HEK293 (cell line): ENCODE measurements at regions not wholly inside any gene's neighbourhood (a gene's known extent, or its start where the extent isn't known, plus 50 kb on each side); places are given as distances from the start of the nearest gene placed in this dataset.

Source experiments
- CTCF ChIA-PET: fragments of 350-600 bp; formaldehyde crosslinking; extraction: SDS; loops from one replicate; lab custom pipeline; 2021; ENCODE audit warnings: antibody characterized with exemption; lab: Yijun Ruan, JAX
- POLR2A ChIA-PET: fragments of 300-600 bp; formaldehyde crosslinking; extraction: SDS; loops from one replicate; lab custom pipeline; 2020; ENCODE audit warnings: antibody characterized with exemption, inconsistent platforms; lab: Yijun Ruan, JAX
- H3K27ac ChIP-seq: fragments of 200-500 bp; sonication (Bioruptor generic); 2 replicates; pipeline ENCODE4 v1.5.1; 2014; ENCODE audit warnings: low read depth, low read length, control low read depth, inconsistent platforms; ENCODE audit errors: extremely low read depth
- H3K36me3 ChIP-seq, 2 experiments: fragments of 200-500 bp in 1 of 2; sonication (Bioruptor generic) in 1 of 2; 1 replicate in 1 of 2; 2 replicates in 1 of 2; pipeline ENCODE4 v1.5.1; 2014 to 2017; ENCODE audit warnings: inconsistent platforms in 2 of 2, low read length in 2 of 2; ENCODE audit not compliant: control insufficient read depth in 2 of 2, insufficient read depth in 1 of 2
- H3K4me1 ChIP-seq: fragments of 200-500 bp; sonication (Bioruptor generic); 2 replicates; pipeline ENCODE4 v1.5.1; 2014; ENCODE audit warnings: mild to moderate bottlenecking, low read length, inconsistent platforms; ENCODE audit not compliant: control insufficient read depth, insufficient read depth
- H3K4me3 ChIP-seq: 2 replicates; pipeline ENCODE4 v1.5.1; 2011; ENCODE audit warnings: low read depth, mild to moderate bottlenecking, control low read depth, low read length, moderate library complexity
- H3K9me3 ChIP-seq: fragments of 200-500 bp; sonication (Bioruptor generic); 2 replicates; pipeline ENCODE4 v1.5.1; 2014; ENCODE audit warnings: low read depth, low read length, inconsistent platforms; ENCODE audit not compliant: control insufficient read depth, insufficient read depth
- GLIS2 ChIP-seq: fragments of 450-650 bp; formaldehyde crosslinking; IDR thresholded peaks from 2 replicates; pipeline ENCODE4 v1.5.1; 2016; ENCODE audit warnings: missing biosample characterization, missing genetic modification characterization
- KLF8 ChIP-seq: fragments of 450-650 bp; formaldehyde crosslinking; IDR thresholded peaks from 2 replicates; pipeline ENCODE4 v1.5.1; 2016; ENCODE audit warnings: missing biosample characterization, missing genetic modification characterization
- KLF9 ChIP-seq: fragments of 450-650 bp; formaldehyde crosslinking; IDR thresholded peaks from 2 replicates; pipeline ENCODE4 v1.5.1; 2016; ENCODE audit warnings: missing biosample characterization, missing genetic modification characterization, low read depth
- OVOL3 ChIP-seq: fragments of 450-650 bp; formaldehyde crosslinking; IDR thresholded peaks from 2 replicates; pipeline ENCODE4 v1.5.1; 2016; ENCODE audit warnings: missing biosample characterization, missing genetic modification characterization
- ZBTB1 ChIP-seq: fragments of 450-650 bp; formaldehyde crosslinking; IDR thresholded peaks from 2 replicates; pipeline ENCODE4 v1.5.1; 2016; ENCODE audit warnings: missing biosample characterization, missing genetic modification characterization
- ZFP37 ChIP-seq: fragments of 450-650 bp; formaldehyde crosslinking; IDR thresholded peaks from 2 replicates; pipeline ENCODE4 v1.5.1; 2016; ENCODE audit warnings: missing biosample characterization, missing genetic modification characterization
- ZNF10 ChIP-seq: fragments of 450-650 bp; formaldehyde crosslinking; IDR thresholded peaks from 2 replicates; pipeline ENCODE4 v1.5.1; 2017; ENCODE audit warnings: missing biosample characterization, missing genetic modification characterization
- ZNF223 ChIP-seq: fragments of 450-650 bp; formaldehyde crosslinking; IDR thresholded peaks from 2 replicates; pipeline ENCODE4 v1.5.1; 2016; ENCODE audit warnings: missing biosample characterization, missing genetic modification characterization
- ZNF23 ChIP-seq: fragments of 450-650 bp; formaldehyde crosslinking; IDR thresholded peaks from 2 replicates; pipeline ENCODE4 v1.5.1; 2016; ENCODE audit warnings: missing biosample characterization, missing genetic modification characterization, borderline replicate concordance
- ZNF830 ChIP-seq: fragments of 450-650 bp; IDR thresholded peaks from 2 replicates; pipeline ENCODE4 v1.5.0; 2018; ENCODE audit warnings: missing biosample characterization, missing genetic modification characterization, low read depth, mild to moderate bottlenecking, moderate library complexity
- TF ChIP-seq, protein P1 (sequence below): fragments of 450-650 bp; formaldehyde crosslinking; IDR thresholded peaks from 2 replicates; pipeline ENCODE4 v1.5.1; 2016; ENCODE audit warnings: missing biosample characterization, missing genetic modification characterization, borderline replicate concordance
- TF ChIP-seq, protein P2 (sequence below): fragments of 450-650 bp; formaldehyde crosslinking; IDR thresholded peaks from 2 replicates; pipeline ENCODE4 v1.5.1; 2016; ENCODE audit warnings: missing biosample characterization, missing genetic modification characterization, low read depth
- TF ChIP-seq, protein P3 (sequence below): fragments of 450-650 bp; formaldehyde crosslinking; conservative IDR thresholded peaks from 2 replicates; pipeline ENCODE4 v1.5.1; 2016; ENCODE audit warnings: low read depth, missing biosample characterization, missing genetic modification characterization

DNA sequence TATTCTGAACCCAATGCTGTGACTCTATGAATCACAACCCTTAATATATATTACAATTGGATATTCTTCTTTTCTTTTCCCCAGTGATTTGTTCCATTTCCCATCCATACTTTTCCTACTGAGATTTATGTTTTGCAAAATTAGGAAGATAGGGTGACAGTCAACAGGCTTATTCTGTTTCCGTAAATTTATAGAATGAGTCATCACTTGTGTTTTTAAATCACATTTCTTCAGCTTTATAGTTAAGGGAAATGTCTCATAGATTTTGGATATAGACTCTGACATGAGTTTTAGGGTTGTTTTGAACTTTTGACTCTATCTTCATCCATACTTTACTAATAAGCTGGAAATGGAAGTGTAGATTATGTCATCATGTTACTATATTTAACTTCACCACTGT lies 661.6 kb upstream of the FBXO33 start (continued):
- TF ChIP-seq, protein P1, sequence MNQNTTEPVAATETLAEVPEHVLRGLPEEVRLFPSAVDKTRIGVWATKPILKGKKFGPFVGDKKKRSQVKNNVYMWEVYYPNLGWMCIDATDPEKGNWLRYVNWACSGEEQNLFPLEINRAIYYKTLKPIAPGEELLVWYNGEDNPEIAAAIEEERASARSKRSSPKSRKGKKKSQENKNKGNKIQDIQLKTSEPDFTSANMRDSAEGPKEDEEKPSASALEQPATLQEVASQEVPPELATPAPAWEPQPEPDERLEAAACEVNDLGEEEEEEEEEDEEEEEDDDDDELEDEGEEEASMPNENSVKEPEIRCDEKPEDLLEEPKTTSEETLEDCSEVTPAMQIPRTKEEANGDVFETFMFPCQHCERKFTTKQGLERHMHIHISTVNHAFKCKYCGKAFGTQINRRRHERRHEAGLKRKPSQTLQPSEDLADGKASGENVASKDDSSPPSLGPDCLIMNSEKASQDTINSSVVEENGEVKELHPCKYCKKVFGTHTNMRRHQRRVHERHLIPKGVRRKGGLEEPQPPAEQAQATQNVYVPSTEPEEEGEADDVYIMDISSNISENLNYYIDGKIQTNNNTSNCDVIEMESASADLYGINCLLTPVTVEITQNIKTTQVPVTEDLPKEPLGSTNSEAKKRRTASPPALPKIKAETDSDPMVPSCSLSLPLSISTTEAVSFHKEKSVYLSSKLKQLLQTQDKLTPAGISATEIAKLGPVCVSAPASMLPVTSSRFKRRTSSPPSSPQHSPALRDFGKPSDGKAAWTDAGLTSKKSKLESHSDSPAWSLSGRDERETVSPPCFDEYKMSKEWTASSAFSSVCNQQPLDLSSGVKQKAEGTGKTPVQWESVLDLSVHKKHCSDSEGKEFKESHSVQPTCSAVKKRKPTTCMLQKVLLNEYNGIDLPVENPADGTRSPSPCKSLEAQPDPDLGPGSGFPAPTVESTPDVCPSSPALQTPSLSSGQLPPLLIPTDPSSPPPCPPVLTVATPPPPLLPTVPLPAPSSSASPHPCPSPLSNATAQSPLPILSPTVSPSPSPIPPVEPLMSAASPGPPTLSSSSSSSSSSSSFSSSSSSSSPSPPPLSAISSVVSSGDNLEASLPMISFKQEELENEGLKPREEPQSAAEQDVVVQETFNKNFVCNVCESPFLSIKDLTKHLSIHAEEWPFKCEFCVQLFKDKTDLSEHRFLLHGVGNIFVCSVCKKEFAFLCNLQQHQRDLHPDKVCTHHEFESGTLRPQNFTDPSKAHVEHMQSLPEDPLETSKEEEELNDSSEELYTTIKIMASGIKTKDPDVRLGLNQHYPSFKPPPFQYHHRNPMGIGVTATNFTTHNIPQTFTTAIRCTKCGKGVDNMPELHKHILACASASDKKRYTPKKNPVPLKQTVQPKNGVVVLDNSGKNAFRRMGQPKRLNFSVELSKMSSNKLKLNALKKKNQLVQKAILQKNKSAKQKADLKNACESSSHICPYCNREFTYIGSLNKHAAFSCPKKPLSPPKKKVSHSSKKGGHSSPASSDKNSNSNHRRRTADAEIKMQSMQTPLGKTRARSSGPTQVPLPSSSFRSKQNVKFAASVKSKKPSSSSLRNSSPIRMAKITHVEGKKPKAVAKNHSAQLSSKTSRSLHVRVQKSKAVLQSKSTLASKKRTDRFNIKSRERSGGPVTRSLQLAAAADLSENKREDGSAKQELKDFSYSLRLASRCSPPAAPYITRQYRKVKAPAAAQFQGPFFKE (tag by site-specific recombination), result no peak
- no peak for TF ChIP-seq KLF9 (tag by site-specific recombination)
- no peak for TF ChIP-seq OVOL3

DNA sequence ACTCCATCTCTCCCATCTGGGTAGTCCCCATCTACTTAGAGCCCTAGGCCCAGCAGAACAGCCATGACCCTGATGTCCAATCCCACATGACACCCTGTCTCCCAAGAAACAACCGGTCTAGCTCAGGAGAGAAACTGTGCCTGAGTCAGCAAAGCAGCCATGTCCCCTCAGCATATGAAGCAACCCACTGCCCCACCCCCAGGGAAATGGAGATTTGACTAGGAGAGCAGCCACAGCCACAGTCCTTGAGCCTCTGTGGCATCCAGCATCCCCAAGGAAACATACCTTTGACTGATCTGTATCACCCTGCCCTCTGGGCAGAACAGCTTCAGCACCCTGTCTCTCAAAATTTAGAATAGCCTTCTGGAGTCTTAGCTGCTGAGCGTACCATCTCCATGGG lies 641.9 kb upstream of the FBXO33 start:
- H3K4me3 ChIP-seq, result no peak overlapping the region
- no peaks in the 10 kb centered on the region for H3K36me3 ChIP-seq
- no peak for TF ChIP-seq ZBTB1
- TF ChIP-seq ZNF23 (tag by site-specific recombination), result no peak
- TF ChIP-seq, protein P2, sequence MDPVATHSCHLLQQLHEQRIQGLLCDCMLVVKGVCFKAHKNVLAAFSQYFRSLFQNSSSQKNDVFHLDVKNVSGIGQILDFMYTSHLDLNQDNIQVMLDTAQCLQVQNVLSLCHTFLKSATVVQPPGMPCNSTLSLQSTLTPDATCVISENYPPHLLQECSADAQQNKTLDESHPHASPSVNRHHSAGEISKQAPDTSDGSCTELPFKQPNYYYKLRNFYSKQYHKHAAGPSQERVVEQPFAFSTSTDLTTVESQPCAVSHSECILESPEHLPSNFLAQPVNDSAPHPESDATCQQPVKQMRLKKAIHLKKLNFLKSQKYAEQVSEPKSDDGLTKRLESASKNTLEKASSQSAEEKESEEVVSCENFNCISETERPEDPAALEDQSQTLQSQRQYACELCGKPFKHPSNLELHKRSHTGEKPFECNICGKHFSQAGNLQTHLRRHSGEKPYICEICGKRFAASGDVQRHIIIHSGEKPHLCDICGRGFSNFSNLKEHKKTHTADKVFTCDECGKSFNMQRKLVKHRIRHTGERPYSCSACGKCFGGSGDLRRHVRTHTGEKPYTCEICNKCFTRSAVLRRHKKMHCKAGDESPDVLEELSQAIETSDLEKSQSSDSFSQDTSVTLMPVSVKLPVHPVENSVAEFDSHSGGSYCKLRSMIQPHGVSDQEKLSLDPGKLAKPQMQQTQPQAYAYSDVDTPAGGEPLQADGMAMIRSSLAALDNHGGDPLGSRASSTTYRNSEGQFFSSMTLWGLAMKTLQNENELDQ, result no peak
- no peak for TF ChIP-seq KLF9 (tag by site-specific recombination)
- ChIA-PET CTCF (no interaction called here), POLR2A (no interaction called here)
- H3K9me3 ChIP-seq, result no peaks in the 10 kb centered on the region
- no peak overlapping the region for H3K27ac ChIP-seq
- no peaks in the 10 kb centered on the region for H3K4me1 ChIP-seq

DNA sequence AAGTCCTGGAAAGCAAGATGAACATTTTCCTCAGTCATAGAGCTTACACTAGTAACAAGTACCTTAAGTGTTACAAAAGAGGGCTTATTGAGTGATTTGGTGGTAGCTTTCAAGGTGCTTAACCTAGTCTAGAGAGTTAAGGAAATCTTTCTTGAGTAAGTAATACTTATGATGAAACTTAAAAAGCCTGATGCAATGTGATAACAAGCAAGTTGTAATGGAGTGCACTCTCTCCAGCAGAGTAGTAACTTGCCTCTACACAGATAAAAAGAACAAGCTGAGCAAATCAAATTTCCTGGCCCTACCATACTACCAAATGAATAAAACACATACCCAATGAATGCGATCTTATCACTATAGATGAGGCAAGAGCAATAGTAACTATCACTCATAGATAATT lies 639.9 kb upstream of the FBXO33 start:
- no peaks in the 10 kb centered on the region for H3K9me3 ChIP-seq
- no peaks in the 10 kb centered on the region for H3K4me1 ChIP-seq
- POLR2A ChIA-PET, result no interaction called here
- H3K4me3 ChIP-seq, result no peak overlapping the region
- no peaks in the 10 kb centered on the region for H3K36me3 ChIP-seq
- H3K27ac ChIP-seq, result no peak overlapping the region
- TF ChIP-seq ZNF223 (tag by site-specific recombination) (no peak), ZFP37 (no peak), ZNF10 (no peak), KLF8 (tag by site-specific recombination) (no peak)
- TF ChIP-seq, all 188 proteins: peak for 0
- CTCF ChIA-PET, result no interaction called here

DNA sequence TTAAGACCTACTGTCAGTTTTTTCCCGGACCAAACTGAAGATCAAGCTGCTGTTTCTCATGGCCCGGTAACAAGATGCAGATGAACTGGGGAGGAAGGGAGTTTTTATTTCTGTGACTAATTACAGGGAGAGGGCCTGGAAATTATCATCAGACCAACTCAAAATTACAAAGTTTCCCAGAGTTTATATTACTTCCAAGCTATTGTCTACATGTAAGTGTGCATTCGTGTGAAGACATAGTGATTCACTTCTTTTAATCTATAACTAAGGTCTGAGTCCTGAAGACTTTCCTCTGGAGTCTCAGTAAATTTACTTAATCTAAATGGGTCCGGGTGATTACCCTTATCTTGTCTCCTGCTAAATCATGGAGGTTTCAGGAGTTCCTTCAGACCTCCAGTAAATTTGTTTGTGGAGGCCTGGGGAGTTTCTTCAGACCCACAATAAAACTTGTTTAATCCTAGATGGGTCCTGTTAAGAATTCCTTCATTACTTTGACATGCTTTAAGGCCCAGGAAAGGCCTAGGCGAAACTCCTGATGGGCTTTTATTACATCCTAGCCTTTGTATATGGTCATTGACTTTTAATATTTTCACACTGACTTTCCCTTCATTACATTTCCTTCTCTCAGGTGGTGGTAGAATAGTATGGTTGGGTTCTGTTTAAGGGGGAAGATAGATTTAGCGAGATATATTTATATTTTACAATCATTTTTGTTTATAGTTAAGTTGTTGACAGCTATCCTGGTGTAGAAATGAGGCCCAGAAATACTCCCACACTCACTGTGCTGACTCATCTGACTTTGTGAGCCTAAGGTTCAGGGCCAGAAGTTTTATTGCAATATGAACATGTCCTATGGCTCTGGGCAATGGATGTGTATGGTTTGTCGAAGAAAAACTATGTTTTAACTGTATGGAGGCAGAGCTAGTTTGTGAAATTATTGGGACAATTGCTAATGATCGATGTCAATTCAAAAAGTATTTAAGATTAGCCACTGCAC lies 627.0 kb upstream of the FBXO33 start:
- CTCF ChIA-PET, result interaction anchor here (0.6 kb wide), 1 partner anchor 82 kb away, joined by 3 read pairs; no protein-coding TSS in a partner anchor
- Histone ChIP-seq H3K9me3 (no peaks in the 10 kb centered on the region), H3K4me1 (no peaks in the 10 kb centered on the region), H3K36me3 (no peaks in the 10 kb centered on the region), H3K4me3 (no peak overlapping the region), H3K27ac (no peak overlapping the region)
- TF ChIP-seq, protein P3, sequence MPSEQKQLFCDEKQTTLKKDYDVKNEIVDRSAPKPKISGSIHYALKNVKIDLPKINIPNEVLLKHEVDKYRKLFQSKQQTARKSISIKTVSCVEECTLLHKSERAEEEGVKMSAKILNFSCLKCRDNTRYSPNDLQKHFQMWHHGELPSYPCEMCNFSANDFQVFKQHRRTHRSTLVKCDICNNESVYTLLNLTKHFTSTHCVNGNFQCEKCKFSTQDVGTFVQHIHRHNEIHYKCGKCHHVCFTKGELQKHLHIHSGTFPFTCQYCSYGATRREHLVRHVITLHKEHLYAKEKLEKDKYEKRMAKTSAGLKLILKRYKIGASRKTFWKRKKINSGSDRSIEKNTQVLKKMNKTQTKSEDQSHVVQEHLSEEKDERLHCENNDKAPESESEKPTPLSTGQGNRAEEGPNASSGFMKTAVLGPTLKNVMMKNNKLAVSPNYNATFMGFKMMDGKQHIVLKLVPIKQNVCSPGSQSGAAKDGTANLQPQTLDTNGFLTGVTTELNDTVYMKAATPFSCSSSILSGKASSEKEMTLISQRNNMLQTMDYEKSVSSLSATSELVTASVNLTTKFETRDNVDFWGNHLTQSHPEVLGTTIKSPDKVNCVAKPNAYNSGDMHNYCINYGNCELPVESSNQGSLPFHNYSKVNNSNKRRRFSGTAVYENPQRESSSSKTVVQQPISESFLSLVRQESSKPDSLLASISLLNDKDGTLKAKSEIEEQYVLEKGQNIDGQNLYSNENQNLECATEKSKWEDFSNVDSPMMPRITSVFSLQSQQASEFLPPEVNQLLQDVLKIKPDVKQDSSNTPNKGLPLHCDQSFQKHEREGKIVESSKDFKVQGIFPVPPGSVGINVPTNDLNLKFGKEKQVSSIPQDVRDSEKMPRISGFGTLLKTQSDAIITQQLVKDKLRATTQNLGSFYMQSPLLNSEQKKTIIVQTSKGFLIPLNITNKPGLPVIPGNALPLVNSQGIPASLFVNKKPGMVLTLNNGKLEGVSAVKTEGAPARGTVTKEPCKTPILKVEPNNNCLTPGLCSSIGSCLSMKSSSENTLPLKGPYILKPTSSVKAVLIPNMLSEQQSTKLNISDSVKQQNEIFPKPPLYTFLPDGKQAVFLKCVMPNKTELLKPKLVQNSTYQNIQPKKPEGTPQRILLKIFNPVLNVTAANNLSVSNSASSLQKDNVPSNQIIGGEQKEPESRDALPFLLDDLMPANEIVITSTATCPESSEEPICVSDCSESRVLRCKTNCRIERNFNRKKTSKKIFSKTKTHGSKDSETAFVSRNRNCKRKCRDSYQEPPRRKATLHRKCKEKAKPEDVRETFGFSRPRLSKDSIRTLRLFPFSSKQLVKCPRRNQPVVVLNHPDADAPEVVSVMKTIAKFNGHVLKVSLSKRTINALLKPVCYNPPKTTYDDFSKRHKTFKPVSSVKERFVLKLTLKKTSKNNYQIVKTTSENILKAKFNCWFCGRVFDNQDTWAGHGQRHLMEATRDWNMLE (tag by site-specific recombination), result no peak
- TF ChIP-seq ZNF830 (tag by site-specific recombination), result no peak
- TF ChIP-seq GLIS2 (tag by site-specific recombination), result no peak
- POLR2A ChIA-PET, result no interaction called here
